H1 (cell line): ENCODE measurements at regions not wholly inside any gene's neighbourhood (a gene's known extent, or its start where the extent isn't known, plus 50 kb on each side); places are given as distances from the start of the nearest gene placed in this dataset.

ENCODE experiments used
- CTCF ChIA-PET: fragments of 300-600 bp; sonication (Branson Sonifier 250); formaldehyde crosslinking; loops from one replicate; lab custom pipeline; 2021; ENCODE audit not compliant: partially characterized antibody; lab: Charles Lee
- POLR2A ChIA-PET: fragments of 300-600 bp; sonication (Branson Sonifier 250); formaldehyde crosslinking; loops from one replicate; lab custom pipeline; 2021; ENCODE audit warnings: inconsistent platforms; ENCODE audit not compliant: partially characterized antibody; lab: Charles Lee
- DNase-seq, 2 experiments: peaks; one replicate each; pipeline versions ENCODE4 v3.0.0 to v3.0.0-alpha.2; 2010 to 2022; ENCODE audit warnings: low spot score in 2 of 2, low read depth in 1 of 2, mixed read lengths in 1 of 2
- FAIRE-seq: peaks from 2 replicates; lab custom pipeline; 2011; peaks lifted over from hg19 to GRCh38; lab: Jason Lieb, UNC
- H2AFZ ChIP-seq: 2 replicates; pipeline ENCODE4 v1.8.1; 2012; ENCODE audit warnings: low read length, inconsistent platforms
- H2AK5ac ChIP-seq: 2 replicates; pipeline ENCODE4 v1.6.1; 2013; ENCODE audit warnings: low read depth, low read length
- H2BK120ac ChIP-seq: replicated peaks from 2 replicates; pipeline ENCODE3; 2013; ENCODE audit warnings: low read depth, low read length, inconsistent platforms
- H2BK12ac ChIP-seq: 2 replicates; pipeline ENCODE4 v1.6.1; 2013; ENCODE audit warnings: low read depth, low read length
- H2BK15ac ChIP-seq: 2 replicates; pipeline ENCODE4 v1.6.1; 2013; ENCODE audit warnings: low read length
- H2BK20ac ChIP-seq: 2 replicates; pipeline ENCODE4 v1.6.1; 2013; ENCODE audit warnings: low read length
- H2BK5ac ChIP-seq: 2 replicates; pipeline ENCODE4 v1.6.1; 2013; ENCODE audit warnings: low read depth, low read length
- H3K14ac ChIP-seq: 2 replicates; pipeline ENCODE4 v1.6.1; 2013; ENCODE audit warnings: inconsistent platforms; ENCODE audit not compliant: insufficient read length
- H3K18ac ChIP-seq: 2 replicates; pipeline ENCODE4 v1.6.1; 2013; ENCODE audit warnings: low read length; ENCODE audit errors: extremely low read depth
- H3K23ac ChIP-seq: 2 replicates; pipeline ENCODE4 v1.6.1; 2013; ENCODE audit warnings: inconsistent platforms; ENCODE audit not compliant: insufficient read length
- H3K23me2 ChIP-seq: 2 replicates; pipeline ENCODE4 v1.6.1; 2013; ENCODE audit warnings: low read depth, low read length
- H3K27ac ChIP-seq: 2 replicates; pipeline ENCODE4 v1.6.1; 2011; ENCODE audit warnings: low read depth, low read length, inconsistent platforms
- H3K27me3 ChIP-seq, 4 experiments: replicated peaks in 1 of 4; 1 replicate in 1 of 4; 2 replicates in 3 of 4; pipeline versions ENCODE4 v1.6.1 to v1.8.1; 2011 to 2013; ENCODE audit warnings: low read length in 3 of 4, mild to moderate bottlenecking in 3 of 4, inconsistent platforms in 2 of 4, mixed read lengths in 2 of 4, moderate library complexity in 1 of 4; ENCODE audit not compliant: control insufficient read depth in 3 of 4, insufficient read depth in 3 of 4; ENCODE audit errors: extremely low read depth in 1 of 4
- H3K36me3 ChIP-seq, 4 experiments: 2 replicates each; pipeline versions ENCODE4 v1.6.1 to v1.8.1; 2011 to 2013; ENCODE audit warnings: mild to moderate bottlenecking in 4 of 4, low read length in 3 of 4, moderate library complexity in 2 of 4, control low read depth in 1 of 4, inconsistent platforms in 1 of 4; ENCODE audit not compliant: insufficient read depth in 4 of 4, control insufficient read depth in 2 of 4
- H3K4ac ChIP-seq: replicated peaks from 2 replicates; pipeline ENCODE3; 2013; ENCODE audit warnings: low read length, low read depth, mixed read lengths, inconsistent platforms; ENCODE audit not compliant: insufficient read length
- H3K4me1 ChIP-seq, 4 experiments: replicated peaks in 1 of 4; 1 replicate in 1 of 4; 2 replicates in 3 of 4; pipeline versions ENCODE4 v1.6.1 to v1.8.1; 2011 to 2013; ENCODE audit warnings: low read length in 3 of 4, inconsistent platforms in 2 of 4, mixed read lengths in 1 of 4; ENCODE audit not compliant: insufficient read depth in 4 of 4, control insufficient read depth in 3 of 4
- H3K4me2 ChIP-seq, 2 experiments: 2 replicates each; pipeline versions ENCODE4 v1.6.1 to v1.8.1; 2011 to 2013; ENCODE audit warnings: low read depth in 2 of 2, low read length in 2 of 2, control low read depth in 1 of 2, inconsistent platforms in 1 of 2, mild to moderate bottlenecking in 1 of 2; ENCODE audit not compliant: insufficient read depth in 1 of 2
- H3K4me3 ChIP-seq, 4 experiments: fragments of 200-600, 300-600 bp in 1 of 4; sonication (generic), shearing (Covaris generic), sonication (Bioruptor Twin) in 1 of 4; 2 replicates each; pipeline versions ENCODE4 v1.5.1 to v1.8.1; 2011 to 2016; ENCODE audit warnings: low read length in 4 of 4, low read depth in 3 of 4, control low read depth in 2 of 4, inconsistent platforms in 2 of 4, mild to moderate bottlenecking in 2 of 4, mixed read lengths in 1 of 4, moderate library complexity in 1 of 4; ENCODE audit not compliant: insufficient read depth in 2 of 4; ENCODE audit errors: extremely low read depth in 1 of 4
- H3K56ac ChIP-seq: replicated peaks from 2 replicates; pipeline ENCODE3; 2013; ENCODE audit warnings: low read depth, mild to moderate bottlenecking, mixed read lengths, low read length, inconsistent platforms; ENCODE audit not compliant: insufficient read length
- H3K79me1 ChIP-seq: 2 replicates; pipeline ENCODE4 v1.6.1; 2013; ENCODE audit warnings: low read depth, low read length, control low read depth
- H3K79me2 ChIP-seq, 2 experiments: 2 replicates each; pipeline versions ENCODE4 v1.6.1 to v1.8.1; 2012 to 2013; ENCODE audit warnings: low read length in 2 of 2, mild to moderate bottlenecking in 2 of 2, inconsistent platforms in 1 of 2; ENCODE audit not compliant: insufficient read depth in 2 of 2, control insufficient read depth in 1 of 2
- H3K9ac ChIP-seq, 4 experiments: replicated peaks in 1 of 4; 1 replicate in 1 of 4; 2 replicates in 3 of 4; pipeline versions ENCODE4 v1.6.1 to v1.8.1; 2011 to 2013; ENCODE audit warnings: low read depth in 3 of 4, low read length in 3 of 4, control low read depth in 2 of 4, mild to moderate bottlenecking in 2 of 4, moderate library complexity in 2 of 4, inconsistent platforms in 1 of 4; ENCODE audit errors: extremely low read depth in 1 of 4
- H3K9me3 ChIP-seq, 2 experiments: 2 replicates each; pipeline versions ENCODE4 v1.6.1 to v1.8.1; 2012 to 2013; ENCODE audit warnings: mild to moderate bottlenecking in 2 of 2, moderate library complexity in 2 of 2, control low read depth in 1 of 2, inconsistent platforms in 1 of 2, low read depth in 1 of 2, low read length in 1 of 2, mixed read lengths in 1 of 2; ENCODE audit not compliant: insufficient read depth in 2 of 2
- H4K20me1 ChIP-seq, 2 experiments: replicated peaks in 1 of 2; 2 replicates each; pipeline versions ENCODE3 to v1.8.1; 2011 to 2013; ENCODE audit warnings: inconsistent platforms in 2 of 2, low read length in 2 of 2, mild to moderate bottlenecking in 1 of 2; ENCODE audit not compliant: insufficient read depth in 2 of 2, control insufficient read depth in 1 of 2
- H4K5ac ChIP-seq: 2 replicates; pipeline ENCODE4 v1.6.1; 2013; ENCODE audit warnings: low read length, low read depth, mixed read lengths, inconsistent platforms; ENCODE audit not compliant: insufficient read length
- H4K8ac ChIP-seq: 2 replicates; pipeline ENCODE4 v1.8.0; 2013; ENCODE audit warnings: mild to moderate bottlenecking, moderate library complexity, low read length, inconsistent platforms; ENCODE audit not compliant: insufficient read depth; ENCODE audit errors: extremely low read depth
- H4K91ac ChIP-seq: replicated peaks from 2 replicates; pipeline ENCODE3; 2013; ENCODE audit warnings: low read length, mixed read lengths, inconsistent platforms; ENCODE audit not compliant: insufficient read length
- EP300 ChIP-seq, 2 experiments: IDR thresholded peaks; 1 replicate in 1 of 2; 2 replicates in 1 of 2; pipeline ENCODE4 v1.6.1; 2011 to 2012; ENCODE audit warnings: low read depth in 2 of 2, low read length in 2 of 2, mild to moderate bottlenecking in 2 of 2, borderline replicate concordance in 1 of 2, inconsistent platforms in 1 of 2, moderate library complexity in 1 of 2
- MAFK ChIP-seq: IDR thresholded peaks from 2 replicates; pipeline ENCODE4 v1.6.1; 2012; ENCODE audit warnings: low read depth, mild to moderate bottlenecking, improper control_type of control experiment, low read length
- POU5F1 ChIP-seq: IDR thresholded peaks from 2 replicates; pipeline ENCODE4 v1.6.1; 2011; ENCODE audit warnings: low read depth, mild to moderate bottlenecking, low read length, moderate library complexity
- TCF12 ChIP-seq: IDR thresholded peaks from 2 replicates; pipeline ENCODE4 v1.6.1; 2011; ENCODE audit warnings: low read depth, mild to moderate bottlenecking, low read length
- TEAD4 ChIP-seq: IDR thresholded peaks from 2 replicates; pipeline ENCODE4 v1.6.1; 2012; ENCODE audit warnings: low read depth, low read length, inconsistent platforms, mixed read lengths
- WGBS, 2 experiments: shearing (Covaris generic) in 1 of 2; methylation state at CpG; one replicate each; pipeline versions ENCODE4 v1.1.6 to v1.1.7; 2013 to 2015; ENCODE audit warnings: low lambda C conversion rate in 2 of 2, mixed read lengths in 2 of 2, inconsistent platforms in 1 of 2, low coverage in 1 of 2, missing lambda C conversion rate in 1 of 2; ENCODE audit not compliant: insufficient replicate concordance in 2 of 2, insufficient coverage in 1 of 2, insufficient read length in 1 of 2; ENCODE audit errors: extremely low coverage in 1 of 2, missing lambda C conversion rate in 1 of 2; 5-methylcytosine and 5-hydroxymethylcytosine counted together
- TF ChIP-seq, protein P1 (sequence below): IDR thresholded peaks from 2 replicates; pipeline ENCODE4 v1.6.1; 2011; ENCODE audit warnings: low read depth, mild to moderate bottlenecking, low read length; ENCODE audit not compliant: insufficient read depth

GRCh38 chr16:80123189-80123588 lies 417.6 kb upstream of the DYNLRB2 start:
- H2BK20ac ChIP-seq = no peak overlapping the region
- no peak overlapping the region for H3K23ac ChIP-seq
- H2AK5ac ChIP-seq = no peak overlapping the region
- DNase-seq (no peak), FAIRE-seq (no peak)
- H2BK12ac ChIP-seq = no peak overlapping the region
- H3K4me1 ChIP-seq = no peaks in the 10 kb centered on the region
- POLR2A ChIA-PET = no interaction called here
- H2BK5ac ChIP-seq = no peak overlapping the region
- H4K91ac ChIP-seq = no peak overlapping the region
- H3K27me3 ChIP-seq = no peaks in the 10 kb centered on the region
- H3K4ac ChIP-seq = no peak overlapping the region
- no peak overlapping the region for H2BK15ac ChIP-seq
- no peaks in the 10 kb centered on the region for H3K23me2 ChIP-seq
- no peaks in the 10 kb centered on the region for H4K20me1 ChIP-seq
- H3K9me3 ChIP-seq = no peaks in the 10 kb centered on the region
- H3K18ac ChIP-seq = no peak overlapping the region
- no peak overlapping the region for H3K14ac ChIP-seq
- CTCF ChIA-PET = no interaction called here
- H3K9ac ChIP-seq = no peak overlapping the region
- H3K4me2 ChIP-seq = no peak overlapping the region
- no peak overlapping the region for H3K56ac ChIP-seq
- H4K8ac ChIP-seq = no peak overlapping the region
- no peak overlapping the region for H2AFZ ChIP-seq
- no peak overlapping the region for H3K4me3 ChIP-seq
- H3K36me3 ChIP-seq = no peaks in the 10 kb centered on the region
- WGBS, 2 experiments = 88% methylated on average over 1 of the region's 1 CpG; no CpG with 5 or more reads in 1 of the 2 experiments
- no peak overlapping the region for H2BK120ac ChIP-seq
- no peak overlapping the region for H4K5ac ChIP-seq
- H3K27ac ChIP-seq = no peak overlapping the region
- no peaks in the 10 kb centered on the region for H3K79me2 ChIP-seq
- no peaks in the 10 kb centered on the region for H3K79me1 ChIP-seq
- TF ChIP-seq EP300 (IDR thresholded peaks at IDR 0.05; ENCODE audit: borderline replicate concordance in 1 of 2, low read depth in 2 of 2, low read length in 2 of 2) (no peak), TCF12 (no peak), POU5F1 (no peak), TEAD4 (no peak), MAFK (no peak)
- TF ChIP-seq, protein P1, sequence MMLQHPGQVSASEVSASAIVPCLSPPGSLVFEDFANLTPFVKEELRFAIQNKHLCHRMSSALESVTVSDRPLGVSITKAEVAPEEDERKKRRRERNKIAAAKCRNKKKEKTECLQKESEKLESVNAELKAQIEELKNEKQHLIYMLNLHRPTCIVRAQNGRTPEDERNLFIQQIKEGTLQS = no peak
